Breast epithelium (tissue), 3 donors: ENCODE measurements at regions not wholly inside any gene's neighbourhood (a gene's known extent, or its start where the extent isn't known, plus 50 kb on each side); places are given as distances from the start of the nearest gene placed in this dataset.

ENCODE experiments used
- CTCF ChIP-seq, 3 donors: fragments of 450-650 bp; IDR thresholded peaks; one replicate each; pipeline ENCODE4 v1.5.1; 2016 to 2017; ENCODE audit warnings: antibody characterized with exemption in 3 of 3, mild to moderate bottlenecking in 3 of 3, moderate library complexity in 3 of 3
- POLR2A ChIP-seq: fragments of 450-650 bp; IDR thresholded peaks from one replicate; pipeline ENCODE4 v1.6.1; 2016; ENCODE audit warnings: antibody characterized with exemption, mild to moderate bottlenecking, moderate library complexity

- TF ChIP-seq CTCF (IDR thresholded peaks at IDR 0.05) (no peak), POLR2A (no peak)
Measured at GRCh38 chr13:32877491-32877890, 138.7 kb upstream of the KL start.
